SIG-M5 treated with dmso at 0.1 percent for 504 hours (cell line): ENCODE measurements at regions not wholly inside any gene's neighbourhood (a gene's known extent, or its start where the extent isn't known, plus 50 kb on each side); places are given as distances from the start of the nearest gene placed in this dataset.

ENCODE experiments used
- DNase-seq: peaks from one replicate; lab custom pipeline; 2025; ENCODE audit not compliant: unreplicated experiment; lab: John Stamatoyannopoulos, UW

GRCh38 chr13:89852570-89852969 lies 1494.9 kb upstream of the MIR17HG start:
- no peak for DNase-seq

- no peak for DNase-seq
These were observed 1491.0 kb upstream of the MIR17HG start for GRCh38 chr13:89856512-89856911.

- DNase-seq: no peak
These were observed 1490.0 kb upstream of the MIR17HG start for GRCh38 chr13:89857502-89857901.

GRCh38 chr13:89862011-89862690 lies 1485.3 kb upstream of the MIR17HG start:
- no peak for DNase-seq

GRCh38 chr13:89862691-89863036 lies 1484.8 kb upstream of the MIR17HG start:
- no peak for DNase-seq

GRCh38 chr13:89865164-89866064 lies 1482.1 kb upstream of the MIR17HG start:
- DNase-seq: no peak

- DNase-seq: no peak
These were observed 1478.2 kb upstream of the MIR17HG start for GRCh38 chr13:89869312-89869711.

GRCh38 chr13:89878904-89879303 lies 1468.6 kb upstream of the MIR17HG start:
- DNase-seq: no peak

- no peak for DNase-seq
These were observed 1467.3 kb upstream of the MIR17HG start for GRCh38 chr13:89880201-89880600.

GRCh38 chr13:89883893-89884448 lies 1463.5 kb upstream of the MIR17HG start:
- DNase-seq: no peak

GRCh38 chr13:89890806-89891205 lies 1456.7 kb upstream of the MIR17HG start:
- no peak for DNase-seq

GRCh38 chr13:89891416-89891815 lies 1456.1 kb upstream of the MIR17HG start:
- no peak for DNase-seq

- peak; percentile 69 for DNase-seq
These were observed 1449.8 kb upstream of the MIR17HG start for GRCh38 chr13:89897681-89898080.

- DNase-seq: no peak
These were observed 1448.0 kb upstream of the MIR17HG start for GRCh38 chr13:89899302-89900103.

- no peak for DNase-seq
These were observed 1447.3 kb upstream of the MIR17HG start for GRCh38 chr13:89900104-89900765.

GRCh38 chr13:89902223-89902622 lies 1445.3 kb upstream of the MIR17HG start:
- DNase-seq: no peak

GRCh38 chr13:89903115-89903514 lies 1444.4 kb upstream of the MIR17HG start:
- no peak for DNase-seq

- DNase-seq: no peak
These were observed 1437.3 kb upstream of the MIR17HG start for GRCh38 chr13:89910166-89910565.

- DNase-seq: no peak
These were observed 1430.9 kb upstream of the MIR17HG start for GRCh38 chr13:89916551-89916950.

- no peak for DNase-seq
These were observed 1427.0 kb upstream of the MIR17HG start for GRCh38 chr13:89920461-89920860.

GRCh38 chr13:89923052-89923451 lies 1424.4 kb upstream of the MIR17HG start:
- DNase-seq: no peak
